ENCODE measurements at regions not wholly inside any gene's neighbourhood (a gene's known extent, or its start where the extent isn't known, plus 50 kb on each side); places are given as distances from the start of the nearest gene placed in this dataset.

DNA sequence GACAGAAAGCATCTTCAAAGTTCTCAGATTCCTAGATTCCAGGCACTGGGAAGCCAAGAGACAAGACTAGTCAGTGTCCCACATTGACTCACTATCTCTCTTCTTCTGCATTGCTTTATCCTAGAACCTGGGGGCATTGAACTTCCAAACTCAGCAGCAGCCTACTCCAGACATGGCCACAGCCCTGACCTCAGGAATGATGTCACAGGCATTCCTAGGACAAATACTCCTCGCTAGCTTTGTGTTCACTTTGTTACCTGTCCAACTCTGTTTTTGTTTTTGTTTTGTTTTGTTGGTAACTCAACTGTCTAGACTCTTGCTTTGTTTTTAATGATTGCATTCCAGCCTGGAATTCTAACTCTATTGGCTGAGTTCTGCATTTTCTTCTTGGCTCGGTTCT is 449.3 kb upstream of the SPHKAP start:
- TF ChIP-seq, protein P1, sequence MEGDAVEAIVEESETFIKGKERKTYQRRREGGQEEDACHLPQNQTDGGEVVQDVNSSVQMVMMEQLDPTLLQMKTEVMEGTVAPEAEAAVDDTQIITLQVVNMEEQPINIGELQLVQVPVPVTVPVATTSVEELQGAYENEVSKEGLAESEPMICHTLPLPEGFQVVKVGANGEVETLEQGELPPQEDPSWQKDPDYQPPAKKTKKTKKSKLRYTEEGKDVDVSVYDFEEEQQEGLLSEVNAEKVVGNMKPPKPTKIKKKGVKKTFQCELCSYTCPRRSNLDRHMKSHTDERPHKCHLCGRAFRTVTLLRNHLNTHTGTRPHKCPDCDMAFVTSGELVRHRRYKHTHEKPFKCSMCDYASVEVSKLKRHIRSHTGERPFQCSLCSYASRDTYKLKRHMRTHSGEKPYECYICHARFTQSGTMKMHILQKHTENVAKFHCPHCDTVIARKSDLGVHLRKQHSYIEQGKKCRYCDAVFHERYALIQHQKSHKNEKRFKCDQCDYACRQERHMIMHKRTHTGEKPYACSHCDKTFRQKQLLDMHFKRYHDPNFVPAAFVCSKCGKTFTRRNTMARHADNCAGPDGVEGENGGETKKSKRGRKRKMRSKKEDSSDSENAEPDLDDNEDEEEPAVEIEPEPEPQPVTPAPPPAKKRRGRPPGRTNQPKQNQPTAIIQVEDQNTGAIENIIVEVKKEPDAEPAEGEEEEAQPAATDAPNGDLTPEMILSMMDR (IDR thresholded peaks at IDR 0.05), result no peak
- no peak for TF ChIP-seq POLR2A (IDR thresholded peaks at IDR 0.05)

All from thyroid gland (tissue), 4 donors.